Sigmoid colon (tissue), 4 donors: ENCODE measurements at regions not wholly inside any gene's neighbourhood (a gene's known extent, or its start where the extent isn't known, plus 50 kb on each side); places are given as distances from the start of the nearest gene placed in this dataset.

Source experiments
- CTCF ChIP-seq, 4 experiments: fragments of 450-650 bp in 3 of 4; fragments of 200-600 bp in 1 of 4; IDR thresholded peaks; one replicate each; pipeline ENCODE4 v1.5.1; 2016 to 2019; ENCODE audit warnings: antibody characterized with exemption in 4 of 4, mild to moderate bottlenecking in 3 of 4, moderate library complexity in 2 of 4
- EP300 ChIP-seq, 4 donors: sonication (generic); formaldehyde crosslinking; IDR thresholded peaks; one replicate each; pipeline ENCODE4 v1.6.1; 2017; ENCODE audit warnings: antibody characterized with exemption in 4 of 4
- POLR2A ChIP-seq, 2 donors: fragments of 450-650 bp; IDR thresholded peaks; one replicate each; pipeline ENCODE4 v1.6.1; 2016; ENCODE audit warnings: antibody characterized with exemption in 2 of 2, mild to moderate bottlenecking in 2 of 2, moderate library complexity in 2 of 2
- POLR2AphosphoS5 ChIP-seq, 4 donors: sonication (generic); formaldehyde crosslinking; IDR thresholded peaks; one replicate each; pipeline ENCODE4 v1.6.1; 2017; ENCODE audit warnings: antibody characterized with exemption in 4 of 4

GRCh38 chr13:24093047-24093446 is 67.5 kb upstream of the SPATA13 start:
- TF ChIP-seq CTCF (IDR thresholded peaks at IDR 0.05) (no peak), POLR2A (IDR thresholded peaks at IDR 0.05) (no peak), POLR2AphosphoS5 (IDR thresholded peaks at IDR 0.05) (no peak), EP300 (IDR thresholded peaks at IDR 0.05) (no peak)
